IMR-90 (cell line): ENCODE measurements at regions not wholly inside any gene's neighbourhood (a gene's known extent, or its start where the extent isn't known, plus 50 kb on each side); places are given as distances from the start of the nearest gene placed in this dataset.

Experiments
- ATAC-seq: fragments of 200-7000 bp; cut with Tn5 transposase; 2 replicates; pipeline ENCODE4 v1.9.1; 2020; ENCODE audit warnings: low read depth, mild to moderate bottlenecking, moderate library complexity
- BruUV-seq: library from RNA; stranded (reverse); fragments of 400-500 nt; replicated peaks from 2 replicates; lab custom pipeline; 2021; lab: Mats Ljungman, UMichigan
- CTCF ChIA-PET: fragments of 300-600 bp; formaldehyde crosslinking; extraction: SDS; loops from one replicate; lab custom pipeline; 2021; ENCODE audit warnings: antibody characterized with exemption; lab: Yijun Ruan, JAX
- POLR2A ChIA-PET: fragments of 300-600 bp; sonication (Branson Sonifier 250); formaldehyde crosslinking; loops from one replicate; lab custom pipeline; 2022; ENCODE audit warnings: antibody characterized with exemption; ENCODE audit not compliant: unreplicated experiment; lab: Charles Lee
- DNase-seq: peaks from one replicate; pipeline ENCODE4 v3.0.0; 2013
- H2AFZ ChIP-seq: replicated peaks from 2 replicates; pipeline ENCODE3; 2013; ENCODE audit warnings: low read length, mild to moderate bottlenecking; ENCODE audit not compliant: poor library complexity
- H2AK5ac ChIP-seq: 2 replicates; pipeline ENCODE4 v1.6.1; 2013; ENCODE audit warnings: low read depth, low read length, inconsistent platforms
- H2AK9ac ChIP-seq: replicated peaks from 2 replicates; pipeline ENCODE3; 2013; ENCODE audit warnings: mild to moderate bottlenecking, low read depth, low read length, moderate library complexity; ENCODE audit not compliant: poor library complexity
- H2BK120ac ChIP-seq: 2 replicates; pipeline ENCODE4 v1.6.1; 2013; ENCODE audit warnings: low read depth, low read length, inconsistent platforms
- H2BK15ac ChIP-seq: 3 replicates; pipeline ENCODE4 v1.6.1; 2013; ENCODE audit warnings: low read depth, low read length, inconsistent platforms
- H2BK20ac ChIP-seq: 2 replicates; pipeline ENCODE4 v1.6.1; 2013; ENCODE audit warnings: low read depth, mild to moderate bottlenecking, inconsistent platforms, low read length, moderate library complexity
- H2BK5ac ChIP-seq: 2 replicates; pipeline ENCODE4 v1.6.1; 2013; ENCODE audit warnings: mild to moderate bottlenecking, low read depth, low read length, inconsistent platforms; ENCODE audit not compliant: poor library complexity, severe bottlenecking
- H3K14ac ChIP-seq: replicated peaks from 2 replicates; pipeline ENCODE4 v1.6.1; 2013; ENCODE audit warnings: low read depth, low read length, inconsistent platforms
- H3K18ac ChIP-seq: 2 replicates; pipeline ENCODE4 v1.6.1; 2013; ENCODE audit warnings: low read depth, low read length, control low read depth
- H3K23ac ChIP-seq: 2 replicates; pipeline ENCODE4 v1.6.1; 2013; ENCODE audit warnings: low read depth, low read length, inconsistent platforms
- H3K27ac ChIP-seq: 2 replicates; pipeline ENCODE4 v1.5.1; 2013; ENCODE audit warnings: mild to moderate bottlenecking, control low read depth, low read length; ENCODE audit not compliant: insufficient read depth
- H3K27me3 ChIP-seq: 2 replicates; pipeline ENCODE4 v1.6.1; 2013; ENCODE audit warnings: low read length; ENCODE audit not compliant: control insufficient read depth, insufficient read depth
- H3K36me3 ChIP-seq: 2 replicates; pipeline ENCODE4 v1.6.1; 2013; ENCODE audit warnings: low read length, mixed read lengths; ENCODE audit not compliant: control insufficient read depth, insufficient read depth
- H3K4ac ChIP-seq: 2 replicates; pipeline ENCODE4 v1.6.1; 2013; ENCODE audit warnings: low read depth, low read length, inconsistent platforms
- H3K4me1 ChIP-seq: 2 replicates; pipeline ENCODE4 v1.6.1; 2013; ENCODE audit warnings: low read length, mixed read lengths; ENCODE audit not compliant: control insufficient read depth, insufficient read depth
- H3K4me2 ChIP-seq: 2 replicates; pipeline ENCODE4 v1.6.1; 2013; ENCODE audit warnings: low read depth, mild to moderate bottlenecking, control low read depth, low read length, moderate library complexity
- H3K4me3 ChIP-seq: 2 replicates; pipeline ENCODE4 v1.5.1; 2013; ENCODE audit warnings: low read depth, mild to moderate bottlenecking, control low read depth, low read length, moderate library complexity; ENCODE audit not compliant: insufficient read depth
- H3K56ac ChIP-seq: 2 replicates; pipeline ENCODE4 v1.6.1; 2013; ENCODE audit warnings: low read length, inconsistent platforms; ENCODE audit not compliant: insufficient read depth; ENCODE audit errors: extremely low read depth
- H3K79me1 ChIP-seq, 2 experiments: 2 replicates each; pipeline ENCODE4 v1.6.1; 2013; ENCODE audit warnings: low read length in 2 of 2, inconsistent platforms in 1 of 2, low read depth in 1 of 2
- H3K9ac ChIP-seq: 2 replicates; pipeline ENCODE4 v1.6.1; 2013; ENCODE audit warnings: low read depth, low read length, control low read depth
- H3K9me1 ChIP-seq: 2 replicates; pipeline ENCODE4 v1.6.1; 2013; ENCODE audit warnings: low read length, inconsistent platforms; ENCODE audit not compliant: insufficient read depth
- H3K9me3 ChIP-seq: 2 replicates; pipeline ENCODE4 v1.6.1; 2013; ENCODE audit warnings: low read length; ENCODE audit not compliant: control insufficient read depth, insufficient read depth
- H4K20me1 ChIP-seq: 2 replicates; pipeline ENCODE4 v1.6.1; 2013; ENCODE audit warnings: low read length, inconsistent platforms; ENCODE audit not compliant: insufficient read depth
- H4K5ac ChIP-seq: 2 replicates; pipeline ENCODE4 v1.6.1; 2013; ENCODE audit warnings: mild to moderate bottlenecking, low read depth, low read length, control low read depth
- H4K8ac ChIP-seq, 2 experiments: 2 replicates each; pipeline ENCODE4 v1.6.1; 2013; ENCODE audit warnings: low read depth in 2 of 2, low read length in 2 of 2, control low read depth in 1 of 2, inconsistent platforms in 1 of 2
- H4K91ac ChIP-seq: 2 replicates; pipeline ENCODE4 v1.6.1; 2013; ENCODE audit warnings: low read depth, low read length, inconsistent platforms; ENCODE audit not compliant: insufficient read depth
- CEBPB ChIP-seq: IDR thresholded peaks from 2 replicates; pipeline ENCODE4 v1.6.1; 2012; ENCODE audit warnings: low read depth, low read length, improper control_type of control experiment
- CHD1 ChIP-seq: IDR thresholded peaks from 2 replicates; pipeline ENCODE4 v1.6.1; 2012; ENCODE audit warnings: low read depth, low read length, improper control_type of control experiment
- ELK1 ChIP-seq: fragments of 150-350 bp; IDR thresholded peaks from 2 replicates; pipeline ENCODE4 v1.6.1; 2016; ENCODE audit warnings: low read depth, mild to moderate bottlenecking, low read length, moderate library complexity, borderline replicate concordance
- MAFK ChIP-seq: IDR thresholded peaks from 2 replicates; pipeline ENCODE4 v1.6.1; 2012; ENCODE audit warnings: low read depth, low read length, improper control_type of control experiment
- MAZ ChIP-seq: IDR thresholded peaks from 2 replicates; pipeline ENCODE4 v1.6.1; 2012; ENCODE audit warnings: low read depth, mild to moderate bottlenecking, low read length, improper control_type of control experiment, moderate library complexity, borderline replicate concordance
- SMC3 ChIP-seq: fragments of 150-350 bp; IDR thresholded peaks from 2 replicates; pipeline ENCODE4 v1.6.1; 2016; ENCODE audit warnings: low read depth, mild to moderate bottlenecking, antibody characterized with exemption, low read length, moderate library complexity
- WGBS, 2 experiments: methylation state at CpG; one replicate each; pipeline versions ENCODE4 v1.1.5 to v1.1.7; 2013; ENCODE audit warnings: missing lambda C conversion rate in 2 of 2; ENCODE audit not compliant: insufficient read length in 1 of 2; ENCODE audit errors: extremely low coverage in 2 of 2; 5-methylcytosine and 5-hydroxymethylcytosine counted together
- dilution Hi-C: fragments of 300-500 bp; cut with HindIII; formaldehyde crosslinking; loops from one replicate; pipeline ENCODE4 v1.14.3; 2018; ENCODE audit warnings: low sequenced_read_pairs; ENCODE audit not compliant: unreplicated experiment
- in situ Hi-C: fragments of 300-500 bp; cut with MboI; formaldehyde crosslinking; loops from 3 replicates; pipeline ENCODE4 v1.14.3; 2019; ENCODE audit warnings: low sequenced_read_pairs, inconsistent platforms, mixed read lengths
- intact Hi-C: fragments of 100-400 bp; cut with micrococcal nuclease; formaldehyde crosslinking; loops from 2 replicates; pipeline ENCODE4 v1.10.0; 2022

GRCh38 chr4:162912482-162912881, 254.2 kb downstream of the NAF1 start:
- no CpG with 5 or more reads among the region's 2 CpGs for WGBS, 2 experiments

More at GRCh38 chr4:162912482-162912881, 254.2 kb downstream of the NAF1 start:
- Histone ChIP-seq H2BK15ac (no peak overlapping the region), H2BK5ac (no peak overlapping the region), H3K4me1 (no peaks in the 10 kb centered on the region), H3K36me3 (no peaks in the 10 kb centered on the region), H3K14ac (no peak overlapping the region), H3K56ac (no peak overlapping the region), H3K18ac (no peak overlapping the region), H3K9me3 (peaks cover 14% of the 10 kb centered on the region), H3K27me3 (no peaks in the 10 kb centered on the region), H2BK120ac (no peak overlapping the region), H2AK5ac (no peak overlapping the region), H4K5ac (no peak overlapping the region), H3K9ac (no peak overlapping the region), H4K91ac (no peak overlapping the region), H2AK9ac (no peak overlapping the region), H3K9me1 (no peaks in the 10 kb centered on the region), H3K79me1 (no peaks in the 10 kb centered on the region), H2AFZ (no peak overlapping the region), H4K20me1 (no peaks in the 10 kb centered on the region), H3K4ac (no peak overlapping the region), H2BK20ac (no peak overlapping the region), H3K23ac (no peak overlapping the region), H4K8ac (no peak overlapping the region), H3K4me3 (no peak overlapping the region), H3K27ac (no peak overlapping the region), H3K4me2 (no peak overlapping the region)
- intact Hi-C loops (no loop called here), in situ Hi-C loops (no loop called here), dilution Hi-C loops (no loop called here)
- POLR2A ChIA-PET, result no interaction called here
- no peak for ATAC-seq
- no peak for TF ChIP-seq ELK1
- TF ChIP-seq CHD1, result no peak
- no peak for TF ChIP-seq MAFK
- no peak for TF ChIP-seq MAZ
- no peak for TF ChIP-seq SMC3
- no peak for TF ChIP-seq CEBPB
- DNase-seq, result no peak
- BruUV-seq, result no TSS peak
- CTCF ChIA-PET, result no interaction called here
